HL-60 (cell line): ENCODE measurements at regions not wholly inside any gene's neighbourhood (a gene's known extent, or its start where the extent isn't known, plus 50 kb on each side); places are given as distances from the start of the nearest gene placed in this dataset.

Source experiments
- CTCF ChIP-seq: IDR thresholded peaks from one replicate; pipeline ENCODE4 v1.5.1; 2011; ENCODE audit warnings: low read length, control low read depth, inconsistent platforms; ENCODE audit not compliant: insufficient read depth
- GABPA ChIP-seq: IDR thresholded peaks from 2 replicates; pipeline ENCODE4 v1.6.1; 2012; ENCODE audit warnings: low read depth
- POLR2AphosphoS5 ChIP-seq: IDR thresholded peaks from 2 replicates; pipeline ENCODE4 v1.6.1; 2012; ENCODE audit warnings: low read depth
- REST ChIP-seq: IDR thresholded peaks from 2 replicates; pipeline ENCODE4 v1.6.1; 2012; ENCODE audit warnings: low read depth; ENCODE audit not compliant: insufficient replicate concordance
- SPI1 ChIP-seq: IDR thresholded peaks from 2 replicates; pipeline ENCODE4 v1.6.1; 2012; ENCODE audit warnings: low read depth, mild to moderate bottlenecking, borderline replicate concordance

GRCh38 chr9:18338042-18338441 is 135.9 kb upstream of the ADAMTSL1 start:
- TF ChIP-seq REST (no peak), CTCF (no peak), POLR2AphosphoS5 (no peak), GABPA (no peak), SPI1 (no peak)
